GM23338 (cell line): ENCODE measurements at regions not wholly inside any gene's neighbourhood (a gene's known extent, or its start where the extent isn't known, plus 50 kb on each side); places are given as distances from the start of the nearest gene placed in this dataset.

Experiments used
- ATAC-seq: fragments of 200-7000 bp; cut with Tn5 transposase; 3 replicates; pipeline ENCODE4 v1.9.1; 2020
- DNase-seq: peaks from one replicate; pipeline ENCODE4 v3.0.0-alpha.2; 2015; ENCODE audit warnings: low spot score
- H2AFZ ChIP-seq: fragments of 200-600 bp; sonication (generic); 2 replicates; pipeline ENCODE4 v1.8.0; 2016; ENCODE audit warnings: antibody characterized with exemption, mild to moderate bottlenecking, moderate library complexity
- H3F3A ChIP-seq: fragments of 200-600 bp; sonication (generic); replicated peaks from 2 replicates; pipeline ENCODE4 v1.8.0; 2017; ENCODE audit warnings: antibody characterized with exemption, mixed run types, low read depth
- H3K27ac ChIP-seq: fragments of 200-600 bp; sonication (generic); 2 replicates; pipeline ENCODE4 v1.6.1; 2016; ENCODE audit warnings: low read depth
- H3K27me3 ChIP-seq: fragments of 200-600 bp; sonication (generic); 2 replicates; pipeline ENCODE4 v1.8.0; 2016; ENCODE audit warnings: mild to moderate bottlenecking, mixed run types, moderate library complexity; ENCODE audit not compliant: insufficient read depth
- H3K36me3 ChIP-seq: fragments of 200-600 bp; sonication (generic); 2 replicates; pipeline ENCODE4 v1.8.0; 2016; ENCODE audit warnings: mild to moderate bottlenecking; ENCODE audit not compliant: insufficient read depth
- H3K4me1 ChIP-seq: fragments of 200-600 bp; sonication (generic); 2 replicates; pipeline ENCODE4 v1.8.0; 2016; ENCODE audit warnings: mild to moderate bottlenecking, moderate library complexity; ENCODE audit not compliant: insufficient read depth
- H3K4me2 ChIP-seq: fragments of 200-600 bp; sonication (generic); 2 replicates; pipeline ENCODE4 v1.7.1; 2017; ENCODE audit warnings: mixed run types
- H3K4me3 ChIP-seq: fragments of 200-600 bp; sonication (generic); 2 replicates; pipeline ENCODE4 v1.6.1; 2016; ENCODE audit warnings: mixed run types
- H3K79me2 ChIP-seq: fragments of 200-600 bp; sonication (generic); replicated peaks from 2 replicates; pipeline ENCODE4 v1.8.0; 2017; ENCODE audit warnings: mild to moderate bottlenecking; ENCODE audit not compliant: insufficient read depth
- H3K9me2 ChIP-seq: fragments of 200-600 bp; sonication (generic); 2 replicates; pipeline ENCODE4 v1.8.0; 2017; ENCODE audit not compliant: insufficient read depth
- H4K20me1 ChIP-seq: fragments of 200-600 bp; sonication (generic); replicated peaks from 2 replicates; pipeline ENCODE4 v1.8.0; 2017; ENCODE audit warnings: mild to moderate bottlenecking; ENCODE audit not compliant: insufficient read depth
- H3K27ac Mint-ChIP-seq: 2 replicates; pipeline ENCODE4 v1.8.0; 2020; ENCODE audit warnings: inconsistent platforms, mild to moderate bottlenecking, moderate library complexity, mixed read lengths
- H3K27me3 Mint-ChIP-seq: 3 replicates; pipeline ENCODE4 v1.8.0; 2022; ENCODE audit warnings: low read depth, mild to moderate bottlenecking, moderate library complexity, mixed read lengths, inconsistent platforms; ENCODE audit not compliant: insufficient read depth, poor library complexity
- H3K36me3 Mint-ChIP-seq: 3 replicates; pipeline ENCODE4 v1.8.0; 2021; ENCODE audit warnings: low read depth, mild to moderate bottlenecking, inconsistent platforms, moderate library complexity, mixed read lengths
- H3K4me1 Mint-ChIP-seq: 3 replicates; pipeline ENCODE4 v1.8.0; 2020; ENCODE audit warnings: mild to moderate bottlenecking, inconsistent platforms, mixed read lengths
- H3K4me3 Mint-ChIP-seq: 3 replicates; pipeline ENCODE4 v1.8.0; 2021; ENCODE audit warnings: moderate library complexity, mild to moderate bottlenecking, inconsistent platforms, mixed read lengths
- H3K9me3 Mint-ChIP-seq: 3 replicates; pipeline ENCODE4 v1.8.0; 2020; ENCODE audit warnings: moderate library complexity, mild to moderate bottlenecking, inconsistent platforms, mixed read lengths
- CTCF ChIP-seq, 2 experiments: fragments of 200-600 bp in 1 of 2; sonication (generic) in 1 of 2; conservative IDR thresholded peaks; 2 replicates each; pipeline versions ENCODE4 v1.5.1 to v1.6.1; 2016 to 2017; ENCODE audit warnings: antibody characterized with exemption in 2 of 2, low read depth in 2 of 2, mild to moderate bottlenecking in 2 of 2, moderate library complexity in 1 of 2
- JUNB ChIP-seq: IDR thresholded peaks from one replicate; pipeline ENCODE4 v1.6.1; 2016; ENCODE audit warnings: antibody characterized with exemption; ENCODE audit not compliant: unreplicated experiment
- STAT1 ChIP-seq: IDR thresholded peaks from one replicate; pipeline ENCODE4 v1.6.1; 2016; ENCODE audit warnings: antibody characterized with exemption; ENCODE audit not compliant: unreplicated experiment
- TF ChIP-seq, protein P1 (sequence below): fragments of 250-450 bp; sonication (Bioruptor Pico); IDR thresholded peaks from 2 replicates; pipeline ENCODE4 v1.5.0; 2020; ENCODE audit warnings: mild to moderate bottlenecking, moderate library complexity
- TF ChIP-seq, protein P2 (sequence below): IDR thresholded peaks from 2 replicates; pipeline ENCODE4 v1.6.1; 2016; ENCODE audit warnings: antibody characterized with exemption

DNA sequence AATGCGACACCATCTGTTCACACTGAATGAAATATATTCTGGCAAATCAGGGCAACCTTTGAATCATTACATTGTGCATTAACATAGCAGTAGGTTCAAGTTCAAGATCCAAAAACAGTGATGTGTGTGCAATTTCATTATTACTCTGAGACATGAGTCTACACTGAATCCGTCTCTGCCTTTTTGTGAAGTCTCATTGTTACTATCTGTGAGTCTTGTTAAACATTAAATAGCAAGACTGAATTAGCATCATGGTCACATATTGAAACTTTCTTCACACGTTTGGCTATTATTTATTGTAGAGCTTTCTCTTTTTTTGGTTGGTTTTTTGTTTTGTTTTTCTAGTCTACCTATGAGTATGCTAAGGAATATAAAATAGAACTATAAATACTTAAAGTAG lies 117.1 kb upstream of the SLITRK5 start:
- Mint-ChIP-seq H3K9me3 (no peaks in the 10 kb centered on the region), H3K27ac (no peak overlapping the region), H3K27me3 (no peaks in the 10 kb centered on the region), H3K4me1 (peaks cover 5% of the 10 kb centered on the region), H3K36me3 (no peaks in the 10 kb centered on the region), H3K4me3 (no peak overlapping the region)
- no peak overlapping the region for H3K4me2 ChIP-seq
- no peaks in the 10 kb centered on the region for H4K20me1 ChIP-seq
- no peak for TF ChIP-seq CTCF (conservative IDR thresholded peaks at IDR 0.05; ENCODE audit: low read depth in 2 of 2)
- TF ChIP-seq, protein P1, sequence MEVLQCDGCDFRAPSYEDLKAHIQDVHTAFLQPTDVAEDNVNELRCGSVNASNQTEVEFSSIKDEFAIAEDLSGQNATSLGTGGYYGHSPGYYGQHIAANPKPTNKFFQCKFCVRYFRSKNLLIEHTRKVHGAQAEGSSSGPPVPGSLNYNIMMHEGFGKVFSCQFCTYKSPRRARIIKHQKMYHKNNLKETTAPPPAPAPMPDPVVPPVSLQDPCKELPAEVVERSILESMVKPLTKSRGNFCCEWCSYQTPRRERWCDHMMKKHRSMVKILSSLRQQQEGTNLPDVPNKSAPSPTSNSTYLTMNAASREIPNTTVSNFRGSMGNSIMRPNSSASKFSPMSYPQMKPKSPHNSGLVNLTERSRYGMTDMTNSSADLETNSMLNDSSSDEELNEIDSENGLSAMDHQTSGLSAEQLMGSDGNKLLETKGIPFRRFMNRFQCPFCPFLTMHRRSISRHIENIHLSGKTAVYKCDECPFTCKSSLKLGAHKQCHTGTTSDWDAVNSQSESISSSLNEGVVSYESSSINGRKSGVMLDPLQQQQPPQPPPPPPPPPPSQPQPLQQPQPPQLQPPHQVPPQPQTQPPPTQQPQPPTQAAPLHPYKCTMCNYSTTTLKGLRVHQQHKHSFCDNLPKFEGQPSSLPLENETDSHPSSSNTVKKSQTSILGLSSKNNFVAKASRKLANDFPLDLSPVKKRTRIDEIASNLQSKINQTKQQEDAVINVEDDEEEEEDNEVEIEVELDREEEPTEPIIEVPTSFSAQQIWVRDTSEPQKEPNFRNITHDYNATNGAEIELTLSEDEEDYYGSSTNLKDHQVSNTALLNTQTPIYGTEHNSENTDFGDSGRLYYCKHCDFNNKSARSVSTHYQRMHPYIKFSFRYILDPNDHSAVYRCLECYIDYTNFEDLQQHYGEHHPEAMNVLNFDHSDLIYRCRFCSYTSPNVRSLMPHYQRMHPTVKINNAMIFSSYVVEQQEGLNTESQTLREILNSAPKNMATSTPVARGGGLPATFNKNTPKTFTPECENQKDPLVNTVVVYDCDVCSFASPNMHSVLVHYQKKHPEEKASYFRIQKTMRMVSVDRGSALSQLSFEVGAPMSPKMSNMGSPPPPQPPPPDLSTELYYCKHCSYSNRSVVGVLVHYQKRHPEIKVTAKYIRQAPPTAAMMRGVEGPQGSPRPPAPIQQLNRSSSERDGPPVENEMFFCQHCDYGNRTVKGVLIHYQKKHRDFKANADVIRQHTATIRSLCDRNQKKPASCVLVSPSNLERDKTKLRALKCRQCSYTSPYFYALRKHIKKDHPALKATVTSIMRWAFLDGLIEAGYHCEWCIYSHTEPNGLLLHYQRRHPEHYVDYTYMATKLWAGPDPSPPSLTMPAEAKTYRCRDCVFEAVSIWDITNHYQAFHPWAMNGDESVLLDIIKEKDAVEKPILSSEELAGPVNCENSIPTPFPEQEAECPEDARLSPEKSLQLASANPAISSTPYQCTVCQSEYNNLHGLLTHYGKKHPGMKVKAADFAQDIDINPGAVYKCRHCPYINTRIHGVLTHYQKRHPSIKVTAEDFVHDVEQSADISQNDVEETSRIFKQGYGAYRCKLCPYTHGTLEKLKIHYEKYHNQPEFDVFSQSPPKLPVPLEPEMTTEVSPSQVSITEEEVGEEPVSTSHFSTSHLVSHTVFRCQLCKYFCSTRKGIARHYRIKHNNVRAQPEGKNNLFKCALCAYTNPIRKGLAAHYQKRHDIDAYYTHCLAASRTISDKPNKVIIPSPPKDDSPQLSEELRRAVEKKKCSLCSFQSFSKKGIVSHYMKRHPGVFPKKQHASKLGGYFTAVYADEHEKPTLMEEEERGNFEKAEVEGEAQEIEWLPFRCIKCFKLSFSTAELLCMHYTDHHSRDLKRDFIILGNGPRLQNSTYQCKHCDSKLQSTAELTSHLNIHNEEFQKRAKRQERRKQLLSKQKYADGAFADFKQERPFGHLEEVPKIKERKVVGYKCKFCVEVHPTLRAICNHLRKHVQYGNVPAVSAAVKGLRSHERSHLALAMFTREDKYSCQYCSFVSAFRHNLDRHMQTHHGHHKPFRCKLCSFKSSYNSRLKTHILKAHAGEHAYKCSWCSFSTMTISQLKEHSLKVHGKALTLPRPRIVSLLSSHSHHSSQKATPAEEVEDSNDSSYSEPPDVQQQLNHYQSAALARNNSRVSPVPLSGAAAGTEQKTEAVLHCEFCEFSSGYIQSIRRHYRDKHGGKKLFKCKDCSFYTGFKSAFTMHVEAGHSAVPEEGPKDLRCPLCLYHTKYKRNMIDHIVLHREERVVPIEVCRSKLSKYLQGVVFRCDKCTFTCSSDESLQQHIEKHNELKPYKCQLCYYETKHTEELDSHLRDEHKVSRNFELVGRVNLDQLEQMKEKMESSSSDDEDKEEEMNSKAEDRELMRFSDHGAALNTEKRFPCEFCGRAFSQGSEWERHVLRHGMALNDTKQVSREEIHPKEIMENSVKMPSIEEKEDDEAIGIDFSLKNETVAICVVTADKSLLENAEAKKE (CRISPR knock-in tag): no peak
- TF ChIP-seq STAT1: no peak
- TF ChIP-seq, protein P2, sequence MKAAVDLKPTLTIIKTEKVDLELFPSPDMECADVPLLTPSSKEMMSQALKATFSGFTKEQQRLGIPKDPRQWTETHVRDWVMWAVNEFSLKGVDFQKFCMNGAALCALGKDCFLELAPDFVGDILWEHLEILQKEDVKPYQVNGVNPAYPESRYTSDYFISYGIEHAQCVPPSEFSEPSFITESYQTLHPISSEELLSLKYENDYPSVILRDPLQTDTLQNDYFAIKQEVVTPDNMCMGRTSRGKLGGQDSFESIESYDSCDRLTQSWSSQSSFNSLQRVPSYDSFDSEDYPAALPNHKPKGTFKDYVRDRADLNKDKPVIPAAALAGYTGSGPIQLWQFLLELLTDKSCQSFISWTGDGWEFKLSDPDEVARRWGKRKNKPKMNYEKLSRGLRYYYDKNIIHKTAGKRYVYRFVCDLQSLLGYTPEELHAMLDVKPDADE: no peak
- TF ChIP-seq JUNB: no peak
- no peaks in the 10 kb centered on the region for H3K79me2 ChIP-seq
- H3K4me1 ChIP-seq: no peaks in the 10 kb centered on the region
- no peak overlapping the region for H3K4me3 ChIP-seq
- ATAC-seq: no peak
- DNase-seq: no peak
- no peak overlapping the region for H3K27ac ChIP-seq
- H2AFZ ChIP-seq: no peak overlapping the region
- H3K9me2 ChIP-seq: no peaks in the 10 kb centered on the region
- H3K27me3 ChIP-seq: no peaks in the 10 kb centered on the region
- H3K36me3 ChIP-seq: no peaks in the 10 kb centered on the region
- no peaks in the 10 kb centered on the region for H3F3A ChIP-seq
